ENCODE measurements at regions not wholly inside any gene's neighbourhood (a gene's known extent, or its start where the extent isn't known, plus 50 kb on each side); places are given as distances from the start of the nearest gene placed in this dataset.

DNA sequence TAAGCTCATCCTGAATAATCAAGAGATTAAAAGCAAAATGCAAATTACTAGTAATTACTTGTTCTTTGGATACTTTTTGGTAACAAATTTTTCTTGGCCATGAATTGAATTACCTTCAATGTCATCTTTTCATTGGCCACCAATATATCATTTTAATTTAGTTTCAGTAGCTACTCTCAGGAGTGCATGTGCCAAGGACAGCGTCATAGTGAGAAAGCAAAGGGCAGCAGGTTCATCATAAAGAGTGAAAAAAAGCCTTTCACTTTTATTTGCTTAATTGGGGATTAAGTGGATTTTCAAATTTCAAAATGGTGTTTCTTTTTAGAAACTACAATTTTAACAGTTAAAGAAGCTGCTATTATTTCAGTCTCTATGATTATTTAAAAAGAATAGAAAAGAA is 815.2 kb downstream of the NR4A2 start:
- Mint-ChIP-seq H3K27ac (no peak overlapping the region), H3K27me3 (ENCODE audit: low read depth) (no peaks in the 10 kb centered on the region), H3K9me3 (no peaks in the 10 kb centered on the region), H3K4me3 (no peak overlapping the region), H3K36me3 (ENCODE audit: insufficient read depth in 1 of 3, low read depth in 3 of 3) (no peaks in the 10 kb centered on the region), H3K4me1 (no peaks in the 10 kb centered on the region)
- Histone ChIP-seq H4K20me1 (ENCODE audit: control insufficient read depth, insufficient read depth, insufficient read length) (no peaks in the 10 kb centered on the region), H3K4me1 (ENCODE audit: insufficient read depth, low read length) (no peaks in the 10 kb centered on the region), H3K23me2 (ENCODE audit: insufficient read length, low read depth, low read length, poor library complexity, severe bottlenecking) (no peaks in the 10 kb centered on the region), H3K4me2 (ENCODE audit: insufficient read depth, insufficient read length, low read length) (no peak overlapping the region), H2BK12ac (ENCODE audit: insufficient read length, low read depth, low read length) (no peak overlapping the region), H4K5ac (ENCODE audit: insufficient read length, low read depth, low read length) (no peak overlapping the region), H2BK5ac (ENCODE audit: insufficient read length, low read length) (no peak overlapping the region), H3K9me3 (ENCODE audit: control insufficient read depth, low read depth, low read length) (no peaks in the 10 kb centered on the region), H3K14ac (ENCODE audit: insufficient read depth, low read length) (no peak overlapping the region), H3K4ac (ENCODE audit: low read depth, low read length) (no peak overlapping the region), H4K8ac (replicated peaks; ENCODE audit: insufficient read length, low read depth, low read length) (no peak overlapping the region), H2AK5ac (ENCODE audit: insufficient read length, low read length) (no peak overlapping the region), H3K79me1 (ENCODE audit: insufficient read depth, low read depth, low read length, poor library complexity, severe bottlenecking) (no peaks in the 10 kb centered on the region), H3T11ph (ENCODE audit: low read length) (no peak overlapping the region), H3K79me2 (ENCODE audit: insufficient read depth, low read length) (no peaks in the 10 kb centered on the region), H2BK20ac (ENCODE audit: low read depth, low read length, poor library complexity, severe bottlenecking) (no peak overlapping the region), H3K23ac (ENCODE audit: insufficient read length, low read depth, low read length) (no peak overlapping the region), H2AFZ (ENCODE audit: low read length) (no peak overlapping the region), H3K27me3 (ENCODE audit: insufficient read depth, low read length) (no peaks in the 10 kb centered on the region), H2BK120ac (ENCODE audit: low read depth, low read length, poor library complexity, severe bottlenecking) (no peak overlapping the region), H3K9ac (ENCODE audit: extremely low read depth, insufficient read length, low read length) (no peak overlapping the region), H4K91ac (ENCODE audit: insufficient read length, low read depth, low read length) (no peak overlapping the region), H2BK15ac (ENCODE audit: low read depth, low read length) (no peak overlapping the region), H3K18ac (ENCODE audit: insufficient read length, low read depth, low read length) (no peak overlapping the region), H3K27ac (ENCODE audit: insufficient read length, low read depth, low read length) (no peak overlapping the region), H3K56ac (ENCODE audit: insufficient read length, low read depth, low read length) (no peak overlapping the region)
- no peak for DNase-seq
- TF ChIP-seq, protein P1, sequence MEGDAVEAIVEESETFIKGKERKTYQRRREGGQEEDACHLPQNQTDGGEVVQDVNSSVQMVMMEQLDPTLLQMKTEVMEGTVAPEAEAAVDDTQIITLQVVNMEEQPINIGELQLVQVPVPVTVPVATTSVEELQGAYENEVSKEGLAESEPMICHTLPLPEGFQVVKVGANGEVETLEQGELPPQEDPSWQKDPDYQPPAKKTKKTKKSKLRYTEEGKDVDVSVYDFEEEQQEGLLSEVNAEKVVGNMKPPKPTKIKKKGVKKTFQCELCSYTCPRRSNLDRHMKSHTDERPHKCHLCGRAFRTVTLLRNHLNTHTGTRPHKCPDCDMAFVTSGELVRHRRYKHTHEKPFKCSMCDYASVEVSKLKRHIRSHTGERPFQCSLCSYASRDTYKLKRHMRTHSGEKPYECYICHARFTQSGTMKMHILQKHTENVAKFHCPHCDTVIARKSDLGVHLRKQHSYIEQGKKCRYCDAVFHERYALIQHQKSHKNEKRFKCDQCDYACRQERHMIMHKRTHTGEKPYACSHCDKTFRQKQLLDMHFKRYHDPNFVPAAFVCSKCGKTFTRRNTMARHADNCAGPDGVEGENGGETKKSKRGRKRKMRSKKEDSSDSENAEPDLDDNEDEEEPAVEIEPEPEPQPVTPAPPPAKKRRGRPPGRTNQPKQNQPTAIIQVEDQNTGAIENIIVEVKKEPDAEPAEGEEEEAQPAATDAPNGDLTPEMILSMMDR (conservative IDR thresholded peaks at IDR 0.05) = no peak
- no CpG with 5 or more reads among the region's 1 CpG for WGBS (ENCODE audit: extremely low coverage, insufficient read length, low lambda C conversion rate)

Data from H9 (cell line).